ENCODE measurements at regions not wholly inside any gene's neighbourhood (a gene's known extent, or its start where the extent isn't known, plus 50 kb on each side); places are given as distances from the start of the nearest gene placed in this dataset.

GRCh38 chr2:120953066-120953756 lies 217.5 kb downstream of the GLI2 start:
- DNase-seq (ENCODE audit: low spot score): no peak

GRCh38 chr2:120953843-120954584 lies 218.3 kb downstream of the GLI2 start:
- no peak for DNase-seq (ENCODE audit: low spot score)

- no peak for DNase-seq (ENCODE audit: low spot score)
Measured at GRCh38 chr2:120954939-120955338, 219.3 kb downstream of the GLI2 start.

GRCh38 chr2:120955427-120955826 lies 219.8 kb downstream of the GLI2 start:
- DNase-seq (ENCODE audit: low spot score): no peak

- no peak for DNase-seq (ENCODE audit: low spot score)
Measured at GRCh38 chr2:120956486-120957156, 221.0 kb downstream of the GLI2 start.

- no peak for DNase-seq (ENCODE audit: low spot score)
Measured at GRCh38 chr2:120957905-120958304, 222.2 kb downstream of the GLI2 start.

- DNase-seq (ENCODE audit: low spot score): no peak
Measured at GRCh38 chr2:120958623-120959366, 223.1 kb downstream of the GLI2 start.

- DNase-seq (ENCODE audit: low spot score): no peak
Measured at GRCh38 chr2:120959426-120959825, 223.8 kb downstream of the GLI2 start.

- no peak for DNase-seq (ENCODE audit: low spot score)
Measured at GRCh38 chr2:120960770-120961366, 225.2 kb downstream of the GLI2 start.

GRCh38 chr2:120961396-120961795 lies 225.7 kb downstream of the GLI2 start:
- DNase-seq (ENCODE audit: low spot score): no peak

GRCh38 chr2:120963997-120964705 lies 228.5 kb downstream of the GLI2 start:
- no peak for DNase-seq (ENCODE audit: low spot score)

GRCh38 chr2:120964819-120965218 lies 229.2 kb downstream of the GLI2 start:
- DNase-seq (ENCODE audit: low spot score): no peak

- no peak for DNase-seq (ENCODE audit: low spot score)
Measured at GRCh38 chr2:120966510-120967254, 231.0 kb downstream of the GLI2 start.

GRCh38 chr2:120968307-120969015 lies 232.8 kb downstream of the GLI2 start:
- no peak for DNase-seq (ENCODE audit: low spot score)

- DNase-seq (ENCODE audit: low spot score): no peak
Measured at GRCh38 chr2:120969613-120970355, 234.1 kb downstream of the GLI2 start.

- no peak for DNase-seq (ENCODE audit: low spot score)
Measured at GRCh38 chr2:120971866-120972265, 236.2 kb downstream of the GLI2 start.

GRCh38 chr2:120972286-120972685 lies 236.6 kb downstream of the GLI2 start:
- no peak for DNase-seq (ENCODE audit: low spot score)

- no peak for DNase-seq (ENCODE audit: low spot score)
Measured at GRCh38 chr2:120973196-120973595, 237.5 kb downstream of the GLI2 start.

- no peak for DNase-seq (ENCODE audit: low spot score)
Measured at GRCh38 chr2:120974950-120975349, 239.3 kb downstream of the GLI2 start.

Data from globus pallidus (tissue), 1 donor.